ENCODE measurements at regions not wholly inside any gene's neighbourhood (a gene's known extent, or its start where the extent isn't known, plus 50 kb on each side); places are given as distances from the start of the nearest gene placed in this dataset.

DNA sequence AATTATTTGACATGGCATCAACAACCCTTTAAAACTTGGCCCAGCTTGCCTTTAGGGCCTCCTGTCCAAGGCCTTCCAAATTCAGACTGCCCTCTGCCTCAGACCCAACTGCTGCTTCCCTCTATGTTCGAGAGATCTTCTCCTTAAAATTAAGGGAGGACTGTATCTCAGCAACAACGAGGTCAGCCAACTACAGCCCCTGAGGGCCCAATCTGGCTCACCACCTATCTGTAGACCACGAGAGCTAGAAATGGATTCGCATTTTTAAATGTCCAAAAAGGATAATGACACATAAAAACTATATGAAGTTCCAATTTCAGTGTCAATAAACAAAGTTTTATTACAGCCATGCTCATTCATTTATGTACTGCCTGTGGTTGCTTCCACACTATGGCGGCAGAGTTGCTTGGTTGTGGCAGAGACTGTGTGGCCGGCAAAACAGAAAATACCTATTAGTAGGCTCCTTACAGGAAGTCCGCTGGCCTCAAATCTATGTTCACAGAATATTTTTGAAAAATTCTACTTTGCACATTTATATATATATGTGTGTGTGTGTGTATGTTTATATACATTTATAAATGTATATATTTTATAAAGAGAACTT, 1026.9 kb downstream of the BCL11B start:
- H3K9me3 ChIP-seq (ENCODE audit: insufficient read depth, low read length), result no peaks in the 10 kb centered on the region
- H3K4me3 ChIP-seq (ENCODE audit: insufficient read length, low read depth), result no peak overlapping the region
- no peak for DNase-seq (ENCODE audit: low read depth, low spot score)
- TF ChIP-seq SUZ12 (IDR thresholded peaks at IDR 0.05; ENCODE audit: extremely low read depth, insufficient read depth, insufficient read length) (no peak), YY1 (IDR thresholded peaks at IDR 0.05; ENCODE audit: insufficient read depth, insufficient read length) (no peak), ZNF274 (IDR thresholded peaks at IDR 0.05; ENCODE audit: low read depth, low read length) (no peak)
- no peak overlapping the region for H3K9ac ChIP-seq (ENCODE audit: insufficient read length, low read depth)
- no peaks in the 10 kb centered on the region for H3K36me3 ChIP-seq (ENCODE audit: insufficient read depth, insufficient read length, low read length)
- no peaks in the 10 kb centered on the region for H3K27me3 ChIP-seq (ENCODE audit: insufficient read depth, insufficient read length)
- H3K4me1 ChIP-seq (ENCODE audit: insufficient read depth, insufficient read length), result no peaks in the 10 kb centered on the region

DNA sequence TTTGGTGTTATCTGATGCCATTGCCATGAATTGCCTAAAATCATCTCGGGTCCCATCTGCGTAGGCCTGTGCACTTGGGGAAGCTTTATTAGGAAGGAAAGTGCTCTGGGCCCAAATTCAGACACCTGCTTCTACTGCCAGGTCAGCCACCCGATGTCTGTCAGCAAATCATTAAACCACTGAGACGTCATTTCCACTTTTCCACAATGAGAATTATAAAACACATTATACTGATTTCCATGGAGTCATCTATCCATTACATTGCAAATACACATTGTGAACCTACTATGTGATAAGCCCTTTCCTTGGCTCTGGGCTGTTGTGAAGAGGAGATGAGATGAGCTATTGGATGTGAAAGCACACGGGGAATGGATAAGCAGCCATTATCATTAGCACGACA, 1022.9 kb downstream of the BCL11B start:
- TF ChIP-seq SUZ12 (IDR thresholded peaks at IDR 0.05; ENCODE audit: extremely low read depth, insufficient read depth, insufficient read length) (no peak), ZNF274 (IDR thresholded peaks at IDR 0.05; ENCODE audit: low read depth, low read length) (no peak), YY1 (IDR thresholded peaks at IDR 0.05; ENCODE audit: insufficient read depth, insufficient read length) (no peak)
- Histone ChIP-seq H3K4me1 (ENCODE audit: insufficient read depth, insufficient read length) (no peaks in the 10 kb centered on the region), H3K9ac (ENCODE audit: insufficient read length, low read depth) (no peak overlapping the region), H3K4me3 (ENCODE audit: insufficient read length, low read depth) (no peak overlapping the region), H3K27me3 (ENCODE audit: insufficient read depth, insufficient read length) (no peaks in the 10 kb centered on the region), H3K9me3 (ENCODE audit: insufficient read depth, low read length) (no peaks in the 10 kb centered on the region), H3K36me3 (ENCODE audit: insufficient read depth, insufficient read length, low read length) (no peaks in the 10 kb centered on the region)
- DNase-seq (ENCODE audit: low read depth, low spot score), result no peak

DNA sequence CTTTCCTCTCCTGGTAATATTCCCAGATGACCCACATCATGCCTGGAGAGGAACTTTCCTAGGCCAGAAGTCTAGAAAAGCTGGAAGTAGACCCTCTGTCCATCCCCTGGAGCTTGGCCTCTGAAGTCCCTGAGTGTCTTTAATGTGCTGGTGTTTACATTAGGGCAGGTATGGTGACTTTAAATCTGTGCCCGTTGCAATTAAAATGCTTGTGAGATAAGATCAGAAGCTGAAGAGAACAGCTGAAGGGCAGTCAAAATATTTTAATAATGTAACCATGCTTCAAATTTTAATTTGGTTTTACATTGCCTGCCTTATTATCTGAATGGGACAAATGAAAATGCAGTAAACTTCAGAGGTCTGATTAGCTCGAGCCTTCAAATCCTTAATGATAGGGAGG, 1022.5 kb downstream of the BCL11B start:
- Histone ChIP-seq H3K4me1 (ENCODE audit: insufficient read depth, insufficient read length) (no peaks in the 10 kb centered on the region), H3K9ac (ENCODE audit: insufficient read length, low read depth) (no peak overlapping the region), H3K9me3 (ENCODE audit: insufficient read depth, low read length) (no peaks in the 10 kb centered on the region), H3K27me3 (ENCODE audit: insufficient read depth, insufficient read length) (no peaks in the 10 kb centered on the region), H3K36me3 (ENCODE audit: insufficient read depth, insufficient read length, low read length) (no peaks in the 10 kb centered on the region), H3K4me3 (ENCODE audit: insufficient read length, low read depth) (no peak overlapping the region)
- no peak for DNase-seq (ENCODE audit: low read depth, low spot score)
- no peak for TF ChIP-seq ZNF274 (IDR thresholded peaks at IDR 0.05; ENCODE audit: low read depth, low read length)
- TF ChIP-seq YY1 (IDR thresholded peaks at IDR 0.05; ENCODE audit: insufficient read depth, insufficient read length), result no peak
- TF ChIP-seq SUZ12 (IDR thresholded peaks at IDR 0.05; ENCODE audit: extremely low read depth, insufficient read depth, insufficient read length), result no peak

DNA sequence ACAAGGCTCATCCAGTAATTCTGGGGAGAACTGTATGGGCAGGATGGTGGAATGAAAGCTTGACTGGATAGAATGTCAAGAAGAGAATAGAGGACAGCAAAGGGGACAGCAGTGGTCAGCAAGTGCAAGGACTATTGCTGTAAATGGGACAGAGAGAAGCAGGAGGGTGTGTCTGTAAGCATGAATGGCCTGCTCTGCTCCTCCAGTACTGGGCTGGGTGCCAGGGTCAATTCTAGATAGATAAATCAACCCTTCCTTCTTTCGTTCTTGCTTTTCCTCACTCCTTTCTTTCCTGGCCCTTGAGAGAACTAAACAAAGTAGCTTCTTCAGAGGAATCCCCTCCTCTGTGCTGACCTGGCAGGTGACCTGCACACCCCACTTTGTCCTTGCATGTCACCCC, 1019.2 kb downstream of the BCL11B start:
- no peaks in the 10 kb centered on the region for H3K27me3 ChIP-seq (ENCODE audit: insufficient read depth, insufficient read length)
- H3K36me3 ChIP-seq (ENCODE audit: insufficient read depth, insufficient read length, low read length), result no peaks in the 10 kb centered on the region
- DNase-seq (ENCODE audit: low read depth, low spot score), result no peak
- no peak overlapping the region for H3K4me3 ChIP-seq (ENCODE audit: insufficient read length, low read depth)
- H3K4me1 ChIP-seq (ENCODE audit: insufficient read depth, insufficient read length), result no peaks in the 10 kb centered on the region
- H3K9me3 ChIP-seq (ENCODE audit: insufficient read depth, low read length), result no peaks in the 10 kb centered on the region
- no peak for TF ChIP-seq SUZ12 (IDR thresholded peaks at IDR 0.05; ENCODE audit: extremely low read depth, insufficient read depth, insufficient read length)
- no peak for TF ChIP-seq ZNF274 (IDR thresholded peaks at IDR 0.05; ENCODE audit: low read depth, low read length)
- TF ChIP-seq YY1 (IDR thresholded peaks at IDR 0.05; ENCODE audit: insufficient read depth, insufficient read length), result no peak
- H3K9ac ChIP-seq (ENCODE audit: insufficient read length, low read depth), result no peak overlapping the region

DNA sequence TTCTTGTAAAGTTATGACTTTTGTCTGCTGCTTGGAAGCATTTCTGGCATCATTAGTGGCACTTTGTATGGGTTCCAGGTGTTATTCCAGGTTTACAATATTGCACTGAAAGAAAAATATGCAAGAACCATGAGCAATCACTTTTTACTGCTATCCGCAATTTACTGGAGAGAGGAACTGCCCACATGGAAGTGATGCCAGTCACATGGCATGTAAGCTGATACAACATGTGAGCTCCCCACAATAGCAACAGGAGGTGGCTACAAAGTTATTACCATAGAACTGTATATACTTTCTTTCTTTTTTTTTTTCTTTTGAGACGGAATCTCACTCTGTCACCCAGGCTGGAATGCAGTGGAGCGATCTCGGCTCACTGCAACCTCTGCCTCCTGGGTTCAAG, 1012.1 kb downstream of the BCL11B start:
- no peak for TF ChIP-seq YY1 (IDR thresholded peaks at IDR 0.05; ENCODE audit: insufficient read depth, insufficient read length)
- Histone ChIP-seq H3K9me3 (ENCODE audit: insufficient read depth, low read length) (no peaks in the 10 kb centered on the region), H3K4me1 (ENCODE audit: insufficient read depth, insufficient read length) (no peaks in the 10 kb centered on the region), H3K9ac (ENCODE audit: insufficient read length, low read depth) (no peak overlapping the region), H3K4me3 (ENCODE audit: insufficient read length, low read depth) (no peak overlapping the region), H3K36me3 (ENCODE audit: insufficient read depth, insufficient read length, low read length) (no peaks in the 10 kb centered on the region), H3K27me3 (ENCODE audit: insufficient read depth, insufficient read length) (no peaks in the 10 kb centered on the region)
- no peak for DNase-seq (ENCODE audit: low read depth, low spot score)

DNA sequence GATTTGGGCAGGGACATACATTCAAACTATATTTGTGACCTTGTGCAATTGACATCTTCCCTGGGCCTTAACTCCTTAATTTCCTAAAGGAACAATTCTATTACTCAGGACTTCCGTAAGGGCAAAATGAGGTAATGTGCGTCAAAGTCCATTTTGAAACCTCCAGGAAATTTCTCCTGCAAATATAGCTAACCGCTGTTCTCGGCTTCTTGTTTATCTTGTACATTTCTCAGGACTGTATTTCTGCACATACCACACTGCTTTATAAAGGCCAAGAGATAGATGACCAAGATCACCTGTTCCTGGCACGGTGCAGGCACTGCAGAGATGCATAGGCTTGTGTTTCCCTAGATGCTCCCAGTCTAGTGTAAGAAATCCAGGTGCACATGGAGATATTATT, 1009.4 kb downstream of the BCL11B start:
- no peaks in the 10 kb centered on the region for H3K9me3 ChIP-seq (ENCODE audit: insufficient read depth, low read length)
- no peaks in the 10 kb centered on the region for H3K27me3 ChIP-seq (ENCODE audit: insufficient read depth, insufficient read length)
- no peak overlapping the region for H3K9ac ChIP-seq (ENCODE audit: insufficient read length, low read depth)
- H3K4me3 ChIP-seq (ENCODE audit: insufficient read length, low read depth), result no peak overlapping the region
- H3K36me3 ChIP-seq (ENCODE audit: insufficient read depth, insufficient read length, low read length), result no peaks in the 10 kb centered on the region
- no peaks in the 10 kb centered on the region for H3K4me1 ChIP-seq (ENCODE audit: insufficient read depth, insufficient read length)
- no peak for TF ChIP-seq YY1 (IDR thresholded peaks at IDR 0.05; ENCODE audit: insufficient read depth, insufficient read length)
- no peak for TF ChIP-seq ZNF274 (IDR thresholded peaks at IDR 0.05; ENCODE audit: low read depth, low read length)
- no peak for TF ChIP-seq SUZ12 (IDR thresholded peaks at IDR 0.05; ENCODE audit: extremely low read depth, insufficient read depth, insufficient read length)
- DNase-seq (ENCODE audit: low read depth, low spot score), result no peak

DNA sequence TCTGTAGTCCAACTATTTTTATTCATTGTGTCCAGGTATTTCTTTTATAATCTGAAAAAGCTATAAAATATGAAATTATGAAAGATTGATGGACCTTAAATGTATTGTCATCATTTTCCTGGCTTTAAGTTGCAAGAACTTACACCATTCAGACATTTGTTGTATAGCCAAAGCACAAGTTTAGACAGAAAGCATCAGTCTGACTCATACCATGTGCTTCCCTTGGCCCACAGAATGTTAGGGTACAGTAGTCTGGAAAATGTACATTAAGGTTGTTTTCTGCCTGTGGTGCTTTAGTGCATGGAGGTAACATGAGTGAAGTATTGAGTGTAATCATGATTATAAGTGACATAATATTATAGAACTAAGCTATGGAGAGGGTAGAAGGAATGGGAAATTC, 1002.5 kb downstream of the BCL11B start:
- Histone ChIP-seq H3K27me3 (ENCODE audit: insufficient read depth, insufficient read length) (no peaks in the 10 kb centered on the region), H3K9ac (ENCODE audit: insufficient read length, low read depth) (no peak overlapping the region), H3K4me1 (ENCODE audit: insufficient read depth, insufficient read length) (no peaks in the 10 kb centered on the region), H3K9me3 (ENCODE audit: insufficient read depth, low read length) (no peaks in the 10 kb centered on the region), H3K4me3 (ENCODE audit: insufficient read length, low read depth) (no peak overlapping the region), H3K36me3 (ENCODE audit: insufficient read depth, insufficient read length, low read length) (no peaks in the 10 kb centered on the region)
- no peak for DNase-seq (ENCODE audit: low read depth, low spot score)
- no peak for TF ChIP-seq YY1 (IDR thresholded peaks at IDR 0.05; ENCODE audit: insufficient read depth, insufficient read length)
- TF ChIP-seq ZNF274 (IDR thresholded peaks at IDR 0.05; ENCODE audit: low read depth, low read length), result no peak

DNA sequence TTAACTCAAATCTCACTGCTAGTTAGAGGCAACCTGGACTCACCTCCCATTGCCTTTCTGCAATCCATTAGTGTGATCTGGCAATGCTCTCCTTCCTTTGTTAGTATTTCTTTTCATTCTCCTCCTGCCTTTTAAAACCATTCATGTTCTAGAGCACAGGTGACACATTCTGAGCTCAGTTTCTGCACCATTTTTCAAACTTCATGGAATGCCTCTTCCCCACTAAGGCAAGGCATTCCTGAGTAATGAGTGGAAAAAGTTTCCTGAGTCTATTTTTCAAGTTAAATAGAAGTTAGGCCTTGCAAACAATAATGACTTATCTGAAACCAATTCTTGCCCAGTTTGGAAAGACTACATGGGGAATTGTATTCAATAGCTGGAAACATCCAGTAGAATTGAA, 1001.8 kb downstream of the BCL11B start:
- H3K9ac ChIP-seq (ENCODE audit: insufficient read length, low read depth), result no peak overlapping the region
- no peak overlapping the region for H3K4me3 ChIP-seq (ENCODE audit: insufficient read length, low read depth)
- DNase-seq (ENCODE audit: low read depth, low spot score), result no peak
- H3K27me3 ChIP-seq (ENCODE audit: insufficient read depth, insufficient read length), result no peaks in the 10 kb centered on the region
- no peaks in the 10 kb centered on the region for H3K9me3 ChIP-seq (ENCODE audit: insufficient read depth, low read length)
- no peaks in the 10 kb centered on the region for H3K36me3 ChIP-seq (ENCODE audit: insufficient read depth, insufficient read length, low read length)
- no peak for TF ChIP-seq YY1 (IDR thresholded peaks at IDR 0.05; ENCODE audit: insufficient read depth, insufficient read length)
- TF ChIP-seq SUZ12 (IDR thresholded peaks at IDR 0.05; ENCODE audit: extremely low read depth, insufficient read depth, insufficient read length), result no peak
- TF ChIP-seq ZNF274 (IDR thresholded peaks at IDR 0.05; ENCODE audit: low read depth, low read length), result no peak
- no peaks in the 10 kb centered on the region for H3K4me1 ChIP-seq (ENCODE audit: insufficient read depth, insufficient read length)
